Nephron (organoid): ENCODE measurements at regions not wholly inside any gene's neighbourhood (a gene's known extent, or its start where the extent isn't known, plus 50 kb on each side); places are given as distances from the start of the nearest gene placed in this dataset.
A peak's percentile ranks its signal among the peaks of the same experiment; 100 is the strongest.

ENCODE experiments used
- H3K27ac Mint-ChIP-seq, 3 experiments: 2 replicates each; pipeline ENCODE4 v1.8.0; 2020; ENCODE audit warnings: mixed read lengths in 3 of 3, mild to moderate bottlenecking in 2 of 3, moderate library complexity in 1 of 3
- H3K27me3 Mint-ChIP-seq: 2 replicates; pipeline ENCODE4 v1.8.0; 2021; ENCODE audit warnings: low read depth, mild to moderate bottlenecking, moderate library complexity, mixed read lengths
- H3K36me3 Mint-ChIP-seq: 2 replicates; pipeline ENCODE4 v1.8.0; 2020; ENCODE audit warnings: low read depth, mixed read lengths
- H3K4me1 Mint-ChIP-seq: 2 replicates; pipeline ENCODE4 v1.8.0; 2020; ENCODE audit warnings: mixed read lengths
- H3K4me3 Mint-ChIP-seq, 3 experiments: 2 replicates each; pipeline ENCODE4 v1.8.0; 2020; ENCODE audit warnings: mild to moderate bottlenecking in 3 of 3, mixed read lengths in 3 of 3, moderate library complexity in 2 of 3
- H3K9me3 Mint-ChIP-seq: 2 replicates; pipeline ENCODE4 v1.8.0; 2020; ENCODE audit warnings: mixed read lengths
- TF ChIP-seq, protein P1 (sequence below), 3 experiments: fragments of 200-600 bp; sonication (generic); IDR thresholded peaks; one replicate each; pipeline ENCODE4 v1.5.0; 2021; ENCODE audit warnings: antibody characterized with exemption in 3 of 3; ENCODE audit not compliant: unreplicated experiment in 3 of 3

DNA sequence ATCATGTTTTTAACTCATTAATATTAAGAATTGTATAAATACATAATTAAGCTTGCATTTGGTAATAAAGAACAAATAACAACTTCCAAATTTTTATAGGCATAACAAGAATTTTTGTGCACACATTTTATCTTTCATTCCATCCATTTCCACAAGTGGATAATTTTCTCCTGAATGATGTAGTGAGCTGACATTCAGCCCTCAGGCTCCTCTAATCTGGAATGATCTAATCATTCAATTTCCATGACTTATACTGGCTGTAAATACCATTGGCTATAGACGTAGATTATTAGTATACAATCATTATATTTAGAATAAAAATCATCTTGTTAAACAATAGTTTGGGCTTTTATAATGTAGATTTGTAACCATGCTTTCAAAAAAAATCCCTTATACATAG lies 287.2 kb upstream of the GHITM start:
- TF ChIP-seq, protein P1, sequence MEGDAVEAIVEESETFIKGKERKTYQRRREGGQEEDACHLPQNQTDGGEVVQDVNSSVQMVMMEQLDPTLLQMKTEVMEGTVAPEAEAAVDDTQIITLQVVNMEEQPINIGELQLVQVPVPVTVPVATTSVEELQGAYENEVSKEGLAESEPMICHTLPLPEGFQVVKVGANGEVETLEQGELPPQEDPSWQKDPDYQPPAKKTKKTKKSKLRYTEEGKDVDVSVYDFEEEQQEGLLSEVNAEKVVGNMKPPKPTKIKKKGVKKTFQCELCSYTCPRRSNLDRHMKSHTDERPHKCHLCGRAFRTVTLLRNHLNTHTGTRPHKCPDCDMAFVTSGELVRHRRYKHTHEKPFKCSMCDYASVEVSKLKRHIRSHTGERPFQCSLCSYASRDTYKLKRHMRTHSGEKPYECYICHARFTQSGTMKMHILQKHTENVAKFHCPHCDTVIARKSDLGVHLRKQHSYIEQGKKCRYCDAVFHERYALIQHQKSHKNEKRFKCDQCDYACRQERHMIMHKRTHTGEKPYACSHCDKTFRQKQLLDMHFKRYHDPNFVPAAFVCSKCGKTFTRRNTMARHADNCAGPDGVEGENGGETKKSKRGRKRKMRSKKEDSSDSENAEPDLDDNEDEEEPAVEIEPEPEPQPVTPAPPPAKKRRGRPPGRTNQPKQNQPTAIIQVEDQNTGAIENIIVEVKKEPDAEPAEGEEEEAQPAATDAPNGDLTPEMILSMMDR (IDR thresholded peaks at IDR 0.05; ENCODE audit: unreplicated experiment in 3 of 3): no peak
- no peak overlapping the region for H3K4me3 Mint-ChIP-seq
- H3K27me3 Mint-ChIP-seq: no peaks in the 10 kb centered on the region
- no peaks in the 10 kb centered on the region for H3K4me1 Mint-ChIP-seq
- H3K9me3 Mint-ChIP-seq: no peaks in the 10 kb centered on the region
- H3K36me3 Mint-ChIP-seq: no peaks in the 10 kb centered on the region
- H3K27ac Mint-ChIP-seq: no peak overlapping the region

DNA sequence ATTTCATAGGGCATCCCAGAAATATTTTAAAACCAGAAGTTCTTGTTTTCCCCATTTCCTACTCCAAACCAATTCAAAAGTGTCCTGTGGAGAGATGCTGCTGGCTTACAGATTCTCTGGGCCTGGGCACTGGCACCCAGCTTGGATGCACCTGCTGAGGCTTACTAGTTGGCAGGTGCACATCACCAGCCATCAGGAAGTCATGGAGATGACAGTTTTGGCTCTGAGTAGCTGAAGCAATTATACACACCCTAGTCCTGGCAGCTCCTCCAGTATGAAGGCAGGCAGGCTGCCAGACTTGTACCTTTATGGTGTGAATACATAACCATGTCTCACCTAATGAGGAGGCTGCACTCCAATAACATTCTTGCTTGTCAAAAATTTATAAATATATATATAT lies 276.6 kb upstream of the GHITM start:
- Mint-ChIP-seq H3K4me1 (peaks cover 5% of the 10 kb centered on the region), H3K4me3 (no peak overlapping the region), H3K36me3 (no peaks in the 10 kb centered on the region), H3K27ac (no peak overlapping the region), H3K9me3 (peaks cover 11% of the 10 kb centered on the region), H3K27me3 (peaks cover 3% of the 10 kb centered on the region)
- TF ChIP-seq, protein P1 (IDR thresholded peaks at IDR 0.05; ENCODE audit: unreplicated experiment in 3 of 3): no peak

DNA sequence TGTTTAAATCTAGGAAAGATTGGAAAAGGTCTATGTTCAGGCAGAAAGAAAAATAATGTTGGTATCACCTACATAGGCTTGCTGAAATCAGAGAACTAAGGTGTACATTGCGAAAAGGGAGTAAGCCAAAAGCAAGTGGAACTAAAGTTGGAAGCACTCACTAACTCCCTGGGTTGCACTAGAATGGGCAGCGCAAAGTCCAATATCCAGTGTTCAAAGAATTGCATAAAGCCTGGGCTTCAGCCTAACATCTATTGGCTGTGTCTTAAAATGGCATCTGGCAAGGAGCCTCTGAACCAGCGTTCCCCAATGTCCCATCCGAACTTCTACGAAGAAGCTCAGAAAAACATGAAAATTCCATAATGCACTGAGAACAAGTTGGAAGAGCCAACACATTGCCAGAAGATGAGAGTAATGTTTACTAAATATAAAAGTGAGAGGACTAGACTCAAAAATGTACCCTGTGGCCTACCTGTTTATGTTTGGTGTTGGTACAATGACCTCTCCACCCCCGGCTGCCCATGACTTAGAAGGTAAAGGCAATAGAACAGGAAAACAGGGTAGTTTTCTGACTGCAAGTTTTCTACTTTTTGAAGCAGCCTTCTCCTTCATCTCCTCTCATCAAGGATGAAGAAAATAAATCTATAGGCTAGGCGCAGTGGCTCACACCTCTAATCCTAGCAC lies 275.9 kb upstream of the GHITM start:
- H3K36me3 Mint-ChIP-seq: no peaks in the 10 kb centered on the region
- peaks cover 11% of the 10 kb centered on the region for H3K9me3 Mint-ChIP-seq
- peaks cover 3% of the 10 kb centered on the region for H3K27me3 Mint-ChIP-seq
- no peak overlapping the region for H3K27ac Mint-ChIP-seq
- no peak overlapping the region for H3K4me3 Mint-ChIP-seq
- TF ChIP-seq, protein P1 (IDR thresholded peaks at IDR 0.05; ENCODE audit: unreplicated experiment in 3 of 3): no peak
- peaks cover 5% of the 10 kb centered on the region for H3K4me1 Mint-ChIP-seq

DNA sequence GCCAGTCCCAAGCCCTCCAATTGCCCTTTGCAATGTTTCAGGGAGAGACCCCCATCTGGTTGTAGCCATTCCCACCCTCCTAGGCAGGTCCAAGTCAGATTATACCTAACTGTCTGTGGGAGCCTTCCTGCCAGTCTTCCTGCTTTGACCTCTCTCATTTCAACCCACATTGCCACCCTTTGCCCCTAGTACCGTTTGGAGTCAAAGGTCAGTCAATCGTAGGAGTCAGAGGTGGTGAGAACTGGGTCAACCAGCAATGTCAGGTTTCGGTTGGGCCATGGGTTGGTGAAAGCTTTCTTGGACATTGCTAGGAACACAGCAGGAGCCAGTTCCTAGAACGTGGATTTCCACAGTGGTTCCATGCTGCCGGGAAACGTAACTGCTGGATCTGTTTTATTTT lies 269.4 kb upstream of the GHITM start:
- TF ChIP-seq, protein P1 (IDR thresholded peaks at IDR 0.05; ENCODE audit: unreplicated experiment in 3 of 3): no peak
- peaks cover 5% of the 10 kb centered on the region for H3K4me1 Mint-ChIP-seq
- H3K27ac Mint-ChIP-seq: no peak overlapping the region
- H3K36me3 Mint-ChIP-seq: no peaks in the 10 kb centered on the region
- no peak overlapping the region for H3K4me3 Mint-ChIP-seq
- H3K9me3 Mint-ChIP-seq: no peaks in the 10 kb centered on the region
- H3K27me3 Mint-ChIP-seq: peaks cover 3% of the 10 kb centered on the region

DNA sequence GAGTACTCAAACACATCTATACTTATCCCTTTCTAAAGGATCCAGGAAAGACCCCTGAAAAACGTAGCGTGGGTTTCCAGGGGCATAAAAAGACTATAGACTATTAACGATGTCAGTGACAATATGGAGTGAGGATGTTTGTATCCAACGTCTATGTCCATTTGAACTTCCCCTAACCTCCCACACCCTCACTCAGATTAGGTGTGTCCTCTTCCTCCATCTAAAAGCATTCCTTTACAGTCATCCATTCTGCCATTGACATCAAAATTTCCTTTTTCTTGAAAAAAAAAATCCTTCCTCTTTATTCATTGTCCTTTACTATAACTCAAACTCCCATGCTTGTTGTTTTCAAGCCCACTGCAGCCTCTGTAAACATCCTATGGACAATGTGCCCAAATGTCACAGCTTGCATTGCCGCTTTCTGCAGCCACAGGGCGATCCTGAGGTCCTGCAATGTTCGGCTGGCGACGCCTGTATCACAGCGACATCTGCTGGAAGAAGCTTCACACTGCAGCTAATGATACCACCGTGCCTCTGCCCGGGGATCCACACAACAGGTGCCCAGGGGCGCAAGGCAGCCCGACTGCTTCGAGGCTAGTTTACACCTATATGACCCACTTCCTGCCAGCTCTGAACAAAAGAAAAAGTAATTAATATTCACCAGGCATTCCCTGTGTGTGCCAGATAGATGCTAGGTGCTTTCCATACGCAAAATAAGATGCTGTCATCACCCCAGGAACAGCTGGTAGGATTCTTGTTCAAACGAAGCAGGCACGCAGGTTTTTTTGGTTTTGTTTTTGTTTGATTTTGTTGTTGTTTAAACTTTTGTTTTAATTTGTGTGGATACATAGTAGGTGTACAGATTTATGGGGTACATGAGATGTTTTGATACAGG lies 267.9 kb upstream of the GHITM start:
- H3K27me3 Mint-ChIP-seq: no peaks in the 10 kb centered on the region
- no peak overlapping the region for H3K4me3 Mint-ChIP-seq
- H3K27ac Mint-ChIP-seq: no peak overlapping the region
- no peaks in the 10 kb centered on the region for H3K9me3 Mint-ChIP-seq
- H3K4me1 Mint-ChIP-seq: no peaks in the 10 kb centered on the region
- TF ChIP-seq, protein P1 (IDR thresholded peaks at IDR 0.05; ENCODE audit: unreplicated experiment in 3 of 3): peak; percentile 97 to 99 (median 99)
- no peaks in the 10 kb centered on the region for H3K36me3 Mint-ChIP-seq
